IMR-90 (cell line): ENCODE measurements at regions not wholly inside any gene's neighbourhood (a gene's known extent, or its start where the extent isn't known, plus 50 kb on each side); places are given as distances from the start of the nearest gene placed in this dataset.

Experiments
- ATAC-seq: fragments of 200-7000 bp; cut with Tn5 transposase; 2 replicates; pipeline ENCODE4 v1.9.1; 2020; ENCODE audit warnings: low read depth, mild to moderate bottlenecking, moderate library complexity
- BruUV-seq: library from RNA; stranded (reverse); fragments of 400-500 nt; replicated peaks from 2 replicates; lab custom pipeline; 2021; lab: Mats Ljungman, UMichigan
- CTCF ChIA-PET: fragments of 300-600 bp; formaldehyde crosslinking; extraction: SDS; loops from one replicate; lab custom pipeline; 2021; ENCODE audit warnings: antibody characterized with exemption; lab: Yijun Ruan, JAX
- POLR2A ChIA-PET: fragments of 300-600 bp; sonication (Branson Sonifier 250); formaldehyde crosslinking; loops from one replicate; lab custom pipeline; 2022; ENCODE audit warnings: antibody characterized with exemption; ENCODE audit not compliant: unreplicated experiment; lab: Charles Lee
- DNase-seq: peaks from one replicate; pipeline ENCODE4 v3.0.0; 2013
- H2AFZ ChIP-seq: replicated peaks from 2 replicates; pipeline ENCODE3; 2013; ENCODE audit warnings: low read length, mild to moderate bottlenecking; ENCODE audit not compliant: poor library complexity
- H2AK5ac ChIP-seq: 2 replicates; pipeline ENCODE4 v1.6.1; 2013; ENCODE audit warnings: low read depth, low read length, inconsistent platforms
- H2AK9ac ChIP-seq: replicated peaks from 2 replicates; pipeline ENCODE3; 2013; ENCODE audit warnings: mild to moderate bottlenecking, low read depth, low read length, moderate library complexity; ENCODE audit not compliant: poor library complexity
- H2BK120ac ChIP-seq: 2 replicates; pipeline ENCODE4 v1.6.1; 2013; ENCODE audit warnings: low read depth, low read length, inconsistent platforms
- H2BK15ac ChIP-seq: 3 replicates; pipeline ENCODE4 v1.6.1; 2013; ENCODE audit warnings: low read depth, low read length, inconsistent platforms
- H2BK20ac ChIP-seq: 2 replicates; pipeline ENCODE4 v1.6.1; 2013; ENCODE audit warnings: low read depth, mild to moderate bottlenecking, inconsistent platforms, low read length, moderate library complexity
- H2BK5ac ChIP-seq: 2 replicates; pipeline ENCODE4 v1.6.1; 2013; ENCODE audit warnings: mild to moderate bottlenecking, low read depth, low read length, inconsistent platforms; ENCODE audit not compliant: poor library complexity, severe bottlenecking
- H3K14ac ChIP-seq: replicated peaks from 2 replicates; pipeline ENCODE4 v1.6.1; 2013; ENCODE audit warnings: low read depth, low read length, inconsistent platforms
- H3K18ac ChIP-seq: 2 replicates; pipeline ENCODE4 v1.6.1; 2013; ENCODE audit warnings: low read depth, low read length, control low read depth
- H3K23ac ChIP-seq: 2 replicates; pipeline ENCODE4 v1.6.1; 2013; ENCODE audit warnings: low read depth, low read length, inconsistent platforms
- H3K27ac ChIP-seq: 2 replicates; pipeline ENCODE4 v1.5.1; 2013; ENCODE audit warnings: mild to moderate bottlenecking, control low read depth, low read length; ENCODE audit not compliant: insufficient read depth
- H3K27me3 ChIP-seq: 2 replicates; pipeline ENCODE4 v1.6.1; 2013; ENCODE audit warnings: low read length; ENCODE audit not compliant: control insufficient read depth, insufficient read depth
- H3K36me3 ChIP-seq: 2 replicates; pipeline ENCODE4 v1.6.1; 2013; ENCODE audit warnings: low read length, mixed read lengths; ENCODE audit not compliant: control insufficient read depth, insufficient read depth
- H3K4ac ChIP-seq: 2 replicates; pipeline ENCODE4 v1.6.1; 2013; ENCODE audit warnings: low read depth, low read length, inconsistent platforms
- H3K4me1 ChIP-seq: 2 replicates; pipeline ENCODE4 v1.6.1; 2013; ENCODE audit warnings: low read length, mixed read lengths; ENCODE audit not compliant: control insufficient read depth, insufficient read depth
- H3K4me2 ChIP-seq: 2 replicates; pipeline ENCODE4 v1.6.1; 2013; ENCODE audit warnings: low read depth, mild to moderate bottlenecking, control low read depth, low read length, moderate library complexity
- H3K4me3 ChIP-seq: 2 replicates; pipeline ENCODE4 v1.5.1; 2013; ENCODE audit warnings: low read depth, mild to moderate bottlenecking, control low read depth, low read length, moderate library complexity; ENCODE audit not compliant: insufficient read depth
- H3K56ac ChIP-seq: 2 replicates; pipeline ENCODE4 v1.6.1; 2013; ENCODE audit warnings: low read length, inconsistent platforms; ENCODE audit not compliant: insufficient read depth; ENCODE audit errors: extremely low read depth
- H3K79me1 ChIP-seq, 2 experiments: 2 replicates each; pipeline ENCODE4 v1.6.1; 2013; ENCODE audit warnings: low read length in 2 of 2, inconsistent platforms in 1 of 2, low read depth in 1 of 2
- H3K9ac ChIP-seq: 2 replicates; pipeline ENCODE4 v1.6.1; 2013; ENCODE audit warnings: low read depth, low read length, control low read depth
- H3K9me1 ChIP-seq: 2 replicates; pipeline ENCODE4 v1.6.1; 2013; ENCODE audit warnings: low read length, inconsistent platforms; ENCODE audit not compliant: insufficient read depth
- H3K9me3 ChIP-seq: 2 replicates; pipeline ENCODE4 v1.6.1; 2013; ENCODE audit warnings: low read length; ENCODE audit not compliant: control insufficient read depth, insufficient read depth
- H4K20me1 ChIP-seq: 2 replicates; pipeline ENCODE4 v1.6.1; 2013; ENCODE audit warnings: low read length, inconsistent platforms; ENCODE audit not compliant: insufficient read depth
- H4K5ac ChIP-seq: 2 replicates; pipeline ENCODE4 v1.6.1; 2013; ENCODE audit warnings: mild to moderate bottlenecking, low read depth, low read length, control low read depth
- H4K8ac ChIP-seq, 2 experiments: 2 replicates each; pipeline ENCODE4 v1.6.1; 2013; ENCODE audit warnings: low read depth in 2 of 2, low read length in 2 of 2, control low read depth in 1 of 2, inconsistent platforms in 1 of 2
- H4K91ac ChIP-seq: 2 replicates; pipeline ENCODE4 v1.6.1; 2013; ENCODE audit warnings: low read depth, low read length, inconsistent platforms; ENCODE audit not compliant: insufficient read depth
- BHLHE40 ChIP-seq: fragments of 150-350 bp; IDR thresholded peaks from 2 replicates; pipeline ENCODE4 v1.6.1; 2016; ENCODE audit warnings: mild to moderate bottlenecking, low read depth, low read length
- CEBPB ChIP-seq: IDR thresholded peaks from 2 replicates; pipeline ENCODE4 v1.6.1; 2012; ENCODE audit warnings: low read depth, low read length, improper control_type of control experiment
- CHD1 ChIP-seq: IDR thresholded peaks from 2 replicates; pipeline ENCODE4 v1.6.1; 2012; ENCODE audit warnings: low read depth, low read length, improper control_type of control experiment
- FOS ChIP-seq: fragments of 150-350 bp; IDR thresholded peaks from 2 replicates; pipeline ENCODE4 v1.6.1; 2016; ENCODE audit warnings: low read depth, low read length
- MAFK ChIP-seq: IDR thresholded peaks from 2 replicates; pipeline ENCODE4 v1.6.1; 2012; ENCODE audit warnings: low read depth, low read length, improper control_type of control experiment
- MAZ ChIP-seq: IDR thresholded peaks from 2 replicates; pipeline ENCODE4 v1.6.1; 2012; ENCODE audit warnings: low read depth, mild to moderate bottlenecking, low read length, improper control_type of control experiment, moderate library complexity, borderline replicate concordance
- MXI1 ChIP-seq: IDR thresholded peaks from 2 replicates; pipeline ENCODE4 v1.6.1; 2012; ENCODE audit warnings: low read depth, mild to moderate bottlenecking, low read length, moderate library complexity, borderline replicate concordance
- NFE2L2 ChIP-seq: fragments of 150-350 bp; IDR thresholded peaks from 2 replicates; pipeline ENCODE4 v1.6.1; 2016; ENCODE audit warnings: low read depth, mild to moderate bottlenecking, low read length
- POLR2A ChIP-seq: IDR thresholded peaks from 2 replicates; pipeline ENCODE4 v1.6.1; 2012; ENCODE audit warnings: mild to moderate bottlenecking, low read depth, low read length
- RAD21 ChIP-seq: IDR thresholded peaks from 2 replicates; pipeline ENCODE4 v1.6.1; 2012; ENCODE audit warnings: low read length, improper control_type of control experiment
- RCOR1 ChIP-seq: IDR thresholded peaks from 2 replicates; pipeline ENCODE4 v1.6.1; 2012; ENCODE audit warnings: mild to moderate bottlenecking, low read length, improper control_type of control experiment; ENCODE audit not compliant: insufficient replicate concordance
- RFX5 ChIP-seq: IDR thresholded peaks from 2 replicates; pipeline ENCODE4 v1.8.0; 2012; ENCODE audit warnings: low read depth, mild to moderate bottlenecking, low read length, moderate library complexity
- SMC3 ChIP-seq: fragments of 150-350 bp; IDR thresholded peaks from 2 replicates; pipeline ENCODE4 v1.6.1; 2016; ENCODE audit warnings: low read depth, mild to moderate bottlenecking, antibody characterized with exemption, low read length, moderate library complexity
- WGBS, 2 experiments: methylation state at CpG; one replicate each; pipeline versions ENCODE4 v1.1.5 to v1.1.7; 2013; ENCODE audit warnings: missing lambda C conversion rate in 2 of 2; ENCODE audit not compliant: insufficient read length in 1 of 2; ENCODE audit errors: extremely low coverage in 2 of 2; 5-methylcytosine and 5-hydroxymethylcytosine counted together
- dilution Hi-C: fragments of 300-500 bp; cut with HindIII; formaldehyde crosslinking; loops from one replicate; pipeline ENCODE4 v1.14.3; 2018; ENCODE audit warnings: low sequenced_read_pairs; ENCODE audit not compliant: unreplicated experiment
- in situ Hi-C: fragments of 300-500 bp; cut with MboI; formaldehyde crosslinking; loops from 3 replicates; pipeline ENCODE4 v1.14.3; 2019; ENCODE audit warnings: low sequenced_read_pairs, inconsistent platforms, mixed read lengths
- intact Hi-C: fragments of 100-400 bp; cut with micrococcal nuclease; formaldehyde crosslinking; loops from 2 replicates; pipeline ENCODE4 v1.10.0; 2022
- TF ChIP-seq, protein P1 (sequence below): conservative IDR thresholded peaks from 2 replicates; pipeline ENCODE4 v1.5.1; 2012; ENCODE audit warnings: mild to moderate bottlenecking, low read depth, low read length, improper control_type of control experiment
- TF ChIP-seq, protein P2 (sequence below): fragments of 150-350 bp; IDR thresholded peaks from 2 replicates; pipeline ENCODE4 v1.6.1; 2017; ENCODE audit warnings: mild to moderate bottlenecking, antibody characterized with exemption, low read length, low read depth
- TF ChIP-seq, protein P3 (sequence below): fragments of 150-350 bp; IDR thresholded peaks from 2 replicates; pipeline ENCODE4 v1.6.1; 2016; ENCODE audit warnings: low read depth, mild to moderate bottlenecking, low read length, moderate library complexity, borderline replicate concordance

DNA sequence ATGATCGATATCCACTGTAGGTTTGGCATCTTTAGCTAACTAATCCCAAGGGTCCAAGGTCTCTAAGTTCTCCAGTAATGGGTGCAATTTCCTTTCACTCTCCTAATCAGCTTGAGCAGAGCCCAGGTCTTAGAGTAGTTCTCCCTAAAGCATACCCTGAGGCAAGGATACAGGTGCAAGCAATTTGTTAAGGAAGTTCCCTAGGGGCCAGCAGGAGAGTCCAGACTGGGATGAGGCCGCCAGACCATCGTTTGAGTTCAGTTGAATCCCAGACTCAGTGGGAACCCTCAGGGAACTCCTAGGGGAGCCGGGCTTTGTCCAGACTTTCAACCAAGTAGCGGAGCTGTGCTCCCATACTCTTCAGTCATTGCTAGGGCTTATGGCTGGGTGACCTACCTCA is 835.4 kb upstream of the CDH2 start:
- no peak overlapping the region for H2BK20ac ChIP-seq
- intact Hi-C loops (no loop called here), in situ Hi-C loops (no loop called here), dilution Hi-C loops (no loop called here)
- BruUV-seq = no TSS peak
- H4K20me1 ChIP-seq = no peaks in the 10 kb centered on the region
- H3K9ac ChIP-seq = no peak overlapping the region
- H2AK9ac ChIP-seq = no peak overlapping the region
- H2BK120ac ChIP-seq = no peak overlapping the region
- no peak overlapping the region for H2AK5ac ChIP-seq
- H4K5ac ChIP-seq = no peak overlapping the region
- ChIA-PET POLR2A (no interaction called here), CTCF (no interaction called here)
- no peaks in the 10 kb centered on the region for H3K4me1 ChIP-seq
- no peak overlapping the region for H2AFZ ChIP-seq
- H3K36me3 ChIP-seq = no peaks in the 10 kb centered on the region
- H3K4me3 ChIP-seq = no peak overlapping the region
- H3K9me1 ChIP-seq = no peaks in the 10 kb centered on the region
- H3K4ac ChIP-seq = no peak overlapping the region
- H3K27ac ChIP-seq = no peak overlapping the region
- H3K23ac ChIP-seq = no peak overlapping the region
- H3K56ac ChIP-seq = no peak overlapping the region
- ATAC-seq = no peak
- DNase-seq = no peak
- WGBS, 2 experiments = no CpG with 5 or more reads among the region's 5 CpGs
- H3K79me1 ChIP-seq = no peaks in the 10 kb centered on the region
- no peak overlapping the region for H4K91ac ChIP-seq
- no peak overlapping the region for H3K4me2 ChIP-seq
- H3K27me3 ChIP-seq = no peaks in the 10 kb centered on the region
- H4K8ac ChIP-seq = no peak overlapping the region
- no peak overlapping the region for H3K18ac ChIP-seq
- H2BK15ac ChIP-seq = no peak overlapping the region
- H3K9me3 ChIP-seq = no peaks in the 10 kb centered on the region
- H3K14ac ChIP-seq = no peak overlapping the region
- TF ChIP-seq POLR2A = no peak
- TF ChIP-seq, protein P1, sequence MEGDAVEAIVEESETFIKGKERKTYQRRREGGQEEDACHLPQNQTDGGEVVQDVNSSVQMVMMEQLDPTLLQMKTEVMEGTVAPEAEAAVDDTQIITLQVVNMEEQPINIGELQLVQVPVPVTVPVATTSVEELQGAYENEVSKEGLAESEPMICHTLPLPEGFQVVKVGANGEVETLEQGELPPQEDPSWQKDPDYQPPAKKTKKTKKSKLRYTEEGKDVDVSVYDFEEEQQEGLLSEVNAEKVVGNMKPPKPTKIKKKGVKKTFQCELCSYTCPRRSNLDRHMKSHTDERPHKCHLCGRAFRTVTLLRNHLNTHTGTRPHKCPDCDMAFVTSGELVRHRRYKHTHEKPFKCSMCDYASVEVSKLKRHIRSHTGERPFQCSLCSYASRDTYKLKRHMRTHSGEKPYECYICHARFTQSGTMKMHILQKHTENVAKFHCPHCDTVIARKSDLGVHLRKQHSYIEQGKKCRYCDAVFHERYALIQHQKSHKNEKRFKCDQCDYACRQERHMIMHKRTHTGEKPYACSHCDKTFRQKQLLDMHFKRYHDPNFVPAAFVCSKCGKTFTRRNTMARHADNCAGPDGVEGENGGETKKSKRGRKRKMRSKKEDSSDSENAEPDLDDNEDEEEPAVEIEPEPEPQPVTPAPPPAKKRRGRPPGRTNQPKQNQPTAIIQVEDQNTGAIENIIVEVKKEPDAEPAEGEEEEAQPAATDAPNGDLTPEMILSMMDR = no peak
- TF ChIP-seq CEBPB = no peak
- no peak for TF ChIP-seq MAZ
- no peak for TF ChIP-seq RAD21
- no peak for TF ChIP-seq NFE2L2
- TF ChIP-seq, protein P2, sequence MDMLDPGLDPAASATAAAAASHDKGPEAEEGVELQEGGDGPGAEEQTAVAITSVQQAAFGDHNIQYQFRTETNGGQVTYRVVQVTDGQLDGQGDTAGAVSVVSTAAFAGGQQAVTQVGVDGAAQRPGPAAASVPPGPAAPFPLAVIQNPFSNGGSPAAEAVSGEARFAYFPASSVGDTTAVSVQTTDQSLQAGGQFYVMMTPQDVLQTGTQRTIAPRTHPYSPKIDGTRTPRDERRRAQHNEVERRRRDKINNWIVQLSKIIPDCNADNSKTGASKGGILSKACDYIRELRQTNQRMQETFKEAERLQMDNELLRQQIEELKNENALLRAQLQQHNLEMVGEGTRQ = no peak
- TF ChIP-seq MXI1 = no peak
- no peak for TF ChIP-seq RCOR1
- TF ChIP-seq, protein P3, sequence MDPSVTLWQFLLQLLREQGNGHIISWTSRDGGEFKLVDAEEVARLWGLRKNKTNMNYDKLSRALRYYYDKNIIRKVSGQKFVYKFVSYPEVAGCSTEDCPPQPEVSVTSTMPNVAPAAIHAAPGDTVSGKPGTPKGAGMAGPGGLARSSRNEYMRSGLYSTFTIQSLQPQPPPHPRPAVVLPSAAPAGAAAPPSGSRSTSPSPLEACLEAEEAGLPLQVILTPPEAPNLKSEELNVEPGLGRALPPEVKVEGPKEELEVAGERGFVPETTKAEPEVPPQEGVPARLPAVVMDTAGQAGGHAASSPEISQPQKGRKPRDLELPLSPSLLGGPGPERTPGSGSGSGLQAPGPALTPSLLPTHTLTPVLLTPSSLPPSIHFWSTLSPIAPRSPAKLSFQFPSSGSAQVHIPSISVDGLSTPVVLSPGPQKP = no peak
- TF ChIP-seq CHD1 = no peak
- no peak for TF ChIP-seq FOS
- TF ChIP-seq MAFK = no peak
- no peak for TF ChIP-seq SMC3
- no peak for TF ChIP-seq BHLHE40
- TF ChIP-seq RFX5 = no peak
- no peak overlapping the region for H2BK5ac ChIP-seq
